ENCODE measurements at regions not wholly inside any gene's neighbourhood (a gene's known extent, or its start where the extent isn't known, plus 50 kb on each side); places are given as distances from the start of the nearest gene placed in this dataset.

- DNase-seq = no peak
Observed at GRCh38 chr11:120032766-120033390, 105.0 kb downstream of the TRIM29 start.

- no peak for DNase-seq
Observed at GRCh38 chr11:120031612-120032600, 106.0 kb downstream of the TRIM29 start.

DNA sequence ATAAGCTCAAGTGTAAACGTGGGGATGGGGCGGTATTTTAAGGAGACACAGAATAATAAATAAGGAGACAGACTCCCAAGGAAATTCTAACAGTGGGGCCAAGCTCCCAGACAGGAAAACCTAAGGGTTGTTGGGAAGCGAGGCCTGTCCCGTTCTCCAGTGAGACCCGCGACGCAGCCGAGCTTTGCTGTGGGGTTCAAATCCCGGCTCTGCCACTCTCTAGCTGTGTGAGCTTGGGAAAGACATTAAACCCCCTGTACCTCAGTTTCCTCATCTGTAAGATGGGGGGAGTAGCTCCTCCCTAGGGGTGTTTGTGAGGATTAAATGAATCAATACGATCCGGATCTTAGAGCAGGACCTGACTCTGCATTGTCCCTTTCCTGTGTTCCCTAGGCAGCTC is 106.8 kb downstream of the TRIM29 start:
- DNase-seq = no peak

GRCh38 chr11:120030411-120030810 is 107.5 kb downstream of the TRIM29 start:
- no peak for DNase-seq

DNA sequence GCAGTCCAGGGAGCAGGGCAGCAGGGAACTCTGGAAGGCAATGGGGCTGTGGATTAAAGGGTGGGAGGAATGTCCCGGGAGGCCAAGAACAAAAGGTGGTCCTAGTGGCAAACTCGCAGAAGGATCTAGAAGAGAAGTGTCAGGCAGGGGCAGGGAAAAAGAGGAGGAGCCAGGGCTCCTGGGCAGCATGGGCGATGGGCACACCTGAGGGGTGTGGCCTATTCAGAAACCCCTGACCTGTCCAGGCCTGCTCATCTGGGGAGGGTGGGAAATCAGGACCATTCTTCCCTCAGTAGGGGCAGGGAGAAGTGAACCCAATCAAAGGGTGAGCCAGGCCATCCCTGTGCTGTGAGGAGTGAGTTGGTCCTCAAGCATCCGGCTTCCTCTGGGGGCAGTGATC is 108.6 kb downstream of the TRIM29 start:
- DNase-seq = no peak

GRCh38 chr11:120028897-120029258 is 109.0 kb downstream of the TRIM29 start:
- no peak for DNase-seq

DNA sequence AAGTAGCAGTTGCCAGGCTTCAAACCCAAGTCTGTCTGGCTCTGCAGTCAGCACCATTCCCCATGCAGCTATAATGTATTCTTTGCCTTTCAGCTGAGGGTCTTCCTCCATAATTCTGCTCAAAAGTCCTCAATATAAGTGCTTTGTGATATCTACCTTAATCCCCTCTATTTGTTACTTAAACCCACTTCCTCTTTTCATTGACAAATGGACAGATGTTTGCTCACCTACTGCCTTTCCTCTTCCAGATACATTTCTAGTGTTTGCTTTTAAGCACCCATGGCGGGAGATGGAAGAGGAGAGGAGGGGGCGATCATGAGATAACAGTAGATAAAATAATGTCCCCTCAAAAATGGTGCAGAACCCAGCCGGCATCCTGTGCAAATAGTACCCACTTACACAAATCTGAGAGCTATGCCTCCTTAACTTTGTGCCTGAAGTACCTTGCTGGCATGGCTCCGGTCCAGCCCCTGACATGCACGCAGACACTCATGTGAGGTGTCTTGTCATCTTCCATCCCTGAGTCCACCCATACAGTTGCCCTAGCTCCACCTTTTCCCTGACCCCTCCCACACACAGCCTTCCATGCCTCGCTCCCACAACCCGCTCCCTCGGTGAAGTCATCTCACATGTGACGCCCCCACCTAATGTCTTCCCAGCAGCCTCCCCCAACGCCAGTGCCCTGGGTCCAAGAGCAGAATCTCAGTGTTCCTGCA is 109.6 kb downstream of the TRIM29 start:
- DNase-seq = no peak

DNA sequence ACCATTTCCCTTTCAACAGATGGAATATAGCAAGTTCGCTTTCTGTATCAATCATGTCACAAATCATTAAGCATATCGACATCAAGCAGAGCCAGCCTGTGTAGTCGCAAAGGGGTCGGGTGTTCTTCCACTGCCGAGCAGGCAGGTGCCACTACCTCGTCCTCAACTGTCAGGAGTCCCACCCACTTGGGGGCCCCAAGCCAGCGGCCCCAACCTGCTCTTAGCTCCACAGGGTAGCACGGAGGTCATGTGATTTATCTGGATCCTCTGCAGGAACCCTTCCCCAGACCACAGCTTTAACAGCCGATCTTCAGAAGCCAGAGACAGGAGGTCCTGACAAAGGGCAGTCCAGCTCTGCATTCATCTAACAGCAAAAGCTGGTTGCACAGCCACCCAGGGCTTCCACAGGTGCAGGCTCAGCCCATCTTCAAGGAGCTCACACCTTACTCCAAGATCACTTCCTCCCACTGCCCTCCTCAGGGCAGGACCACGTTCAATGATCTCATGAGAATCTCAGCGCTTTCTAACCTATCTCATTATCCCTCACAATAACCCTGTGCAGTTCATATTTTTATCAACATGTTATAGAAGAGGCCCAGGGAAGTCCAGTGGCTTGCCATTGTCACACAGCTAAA is 110.2 kb downstream of the TRIM29 start:
- no peak for DNase-seq

- DNase-seq = no peak
Observed at GRCh38 chr11:120025606-120026335, 112.1 kb downstream of the TRIM29 start.

DNA sequence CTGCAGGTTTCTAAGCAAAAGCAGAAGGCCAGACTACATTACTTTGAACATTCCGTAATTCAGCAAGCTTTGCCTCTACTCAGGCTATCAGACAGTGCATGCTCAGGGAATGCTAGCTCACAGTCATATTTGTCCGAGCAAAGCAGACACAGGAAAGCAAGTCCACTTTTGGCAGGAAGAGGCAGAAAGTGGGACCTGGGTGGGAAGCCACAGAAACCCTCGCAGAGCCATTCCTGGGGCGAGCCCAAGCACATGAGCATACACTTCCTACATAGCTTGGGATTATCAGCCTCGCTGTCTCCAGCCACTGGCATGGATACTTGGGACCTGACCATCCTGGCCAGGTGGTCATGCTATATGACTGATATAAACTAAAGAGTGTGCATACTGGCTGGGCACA is 113.3 kb downstream of the TRIM29 start:
- DNase-seq = no peak

- no peak for DNase-seq
Observed at GRCh38 chr11:120024046-120024445, 113.9 kb downstream of the TRIM29 start.

DNA sequence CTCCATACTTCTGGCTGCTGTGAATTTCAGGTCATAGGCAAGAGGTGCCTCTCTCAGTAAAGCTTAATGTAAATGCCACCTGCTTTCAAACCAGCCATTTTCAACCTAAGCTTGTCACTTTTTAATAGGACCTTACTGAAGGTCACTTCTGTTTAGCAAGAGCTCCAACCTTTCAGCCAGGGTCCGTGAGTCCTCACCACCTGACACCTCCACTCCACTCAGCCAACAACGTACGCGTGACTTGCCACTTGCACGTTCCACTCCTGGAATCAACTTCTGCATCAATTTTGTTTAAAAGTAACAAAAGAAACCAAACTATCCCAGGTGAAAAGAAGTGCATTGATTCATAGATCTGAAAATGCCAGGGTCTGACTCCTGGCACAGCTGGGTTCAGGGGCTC is 114.4 kb downstream of the TRIM29 start:
- no peak for DNase-seq

DNA sequence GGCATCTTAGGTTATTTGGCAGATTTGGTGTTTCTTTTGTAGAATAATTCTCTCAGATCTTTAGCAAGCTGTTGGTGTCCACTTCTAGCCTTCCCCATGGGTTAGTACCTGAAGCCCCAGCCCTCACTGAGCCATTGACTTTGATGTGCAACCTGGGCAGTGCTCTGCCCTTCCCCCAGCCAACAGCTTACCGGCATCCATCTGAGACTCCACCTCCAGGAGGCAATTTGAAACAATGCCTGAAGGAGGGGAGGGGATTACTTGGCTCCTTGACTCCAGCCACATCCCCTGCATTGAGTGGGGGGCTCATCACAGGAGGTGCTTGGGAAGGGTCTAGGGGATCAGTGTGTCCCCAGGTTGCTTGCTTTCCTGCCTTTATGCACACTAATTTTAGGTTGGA is 114.8 kb downstream of the TRIM29 start:
- no peak for DNase-seq

DNA sequence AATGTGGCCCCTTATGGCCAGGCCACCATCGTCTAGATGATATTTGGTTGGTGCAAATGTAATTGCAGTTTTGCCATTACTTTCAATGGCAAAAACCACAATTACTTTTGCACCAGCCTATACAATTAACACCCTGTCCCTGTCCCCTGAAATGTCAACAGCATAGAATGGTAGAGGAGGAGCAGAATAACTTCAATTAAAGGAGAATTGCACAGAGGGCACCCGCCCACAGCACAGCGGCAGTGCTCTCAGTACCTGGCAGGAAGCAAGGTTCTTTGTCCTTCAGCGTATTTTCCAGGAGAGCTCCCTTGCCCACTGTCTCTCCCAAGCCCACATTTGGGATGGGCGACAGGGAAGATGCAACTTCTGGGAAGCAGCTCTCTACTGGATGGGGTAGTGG is 115.3 kb downstream of the TRIM29 start:
- no peak for DNase-seq

DNA sequence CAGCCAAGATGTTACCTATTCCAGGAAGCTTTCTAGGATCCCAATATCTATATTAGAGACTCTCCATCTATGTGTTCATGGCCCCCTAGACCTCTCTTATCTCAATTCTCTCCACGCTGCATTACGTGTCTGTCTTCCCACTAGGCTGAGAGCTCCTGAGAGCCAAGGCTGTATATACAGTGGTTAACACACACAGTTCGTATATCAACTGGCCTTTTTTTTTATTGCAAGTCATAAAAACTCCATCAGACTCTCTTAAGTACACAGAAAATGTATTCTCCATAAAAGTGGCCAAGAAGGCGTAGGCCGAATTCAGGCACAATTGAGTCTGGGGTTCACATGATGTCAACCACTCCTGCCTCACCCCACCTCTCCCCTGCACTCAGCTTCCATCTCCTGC is 115.9 kb downstream of the TRIM29 start:
- DNase-seq = no peak

- no peak for DNase-seq
Observed at GRCh38 chr11:120021391-120021953, 116.4 kb downstream of the TRIM29 start.

- DNase-seq = no peak
Observed at GRCh38 chr11:120020981-120021380, 116.9 kb downstream of the TRIM29 start.

DNA sequence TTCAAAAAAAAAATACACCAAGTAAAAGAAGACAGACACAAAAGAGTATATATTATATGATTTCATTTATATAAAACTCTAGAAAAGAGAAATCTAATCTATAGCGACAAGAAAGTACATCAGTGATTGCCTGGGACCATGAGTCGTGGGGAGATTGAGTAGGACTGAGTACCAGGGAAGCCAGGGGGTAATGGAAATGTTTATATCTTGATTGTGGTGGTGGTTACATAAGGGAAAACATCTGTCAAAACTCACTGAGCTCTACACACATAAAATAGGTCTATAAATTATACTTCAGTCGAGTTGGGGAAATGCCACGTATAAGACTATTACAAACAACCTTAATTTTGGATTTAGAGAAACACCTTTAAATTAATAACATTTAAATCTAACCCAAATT is 117.4 kb downstream of the TRIM29 start:
- DNase-seq = no peak

GRCh38 chr11:120019191-120019590 is 118.7 kb downstream of the TRIM29 start:
- no peak for DNase-seq

DNA sequence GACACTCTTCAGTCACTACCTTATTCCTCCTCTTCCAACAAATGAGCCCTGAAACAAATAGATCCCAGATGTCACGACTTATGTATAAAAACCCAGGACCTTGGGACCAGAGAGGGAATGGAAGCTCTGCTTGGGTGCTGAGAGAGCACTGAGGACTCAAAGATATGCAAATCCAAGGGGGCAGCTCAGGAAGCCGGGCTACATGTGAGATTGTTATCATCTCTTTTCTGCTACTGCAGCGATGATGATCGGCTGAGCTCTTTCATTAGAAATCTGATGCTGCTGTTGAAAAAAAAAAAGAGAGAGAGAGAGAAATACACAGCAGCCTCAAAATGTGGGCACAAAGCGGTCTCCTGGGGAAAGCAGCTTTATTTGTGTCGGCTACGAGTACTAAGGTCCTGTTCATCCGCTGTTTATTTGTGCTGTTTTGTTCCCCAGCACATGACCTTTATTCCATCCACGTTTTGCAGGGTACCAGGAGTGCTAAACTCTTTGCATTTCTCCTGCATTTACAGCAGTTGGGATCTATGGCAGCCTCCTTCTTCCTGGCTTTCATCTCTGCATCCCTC is 120.2 kb downstream of the TRIM29 start:
- DNase-seq = no peak

- DNase-seq = no peak
Observed at GRCh38 chr11:120013325-120014250, 124.3 kb downstream of the TRIM29 start.
